Choroid plexus epithelial cell (primary cell): ENCODE measurements at regions not wholly inside any gene's neighbourhood (a gene's known extent, or its start where the extent isn't known, plus 50 kb on each side); places are given as distances from the start of the nearest gene placed in this dataset.

Experiments
- DNase-seq: peaks from one replicate; pipeline ENCODE4 v3.0.0-alpha.2; 2010; ENCODE audit warnings: low read depth
- H3K4me3 ChIP-seq: 2 replicates; pipeline ENCODE4 v1.5.1; 2011; ENCODE audit warnings: low read depth, mild to moderate bottlenecking, control low read depth, low read length, moderate library complexity
- TF ChIP-seq, protein P1 (sequence below): conservative IDR thresholded peaks from 2 replicates; pipeline ENCODE4 v1.5.1; 2011; ENCODE audit warnings: low read depth, mild to moderate bottlenecking, control low read depth, inconsistent platforms, low read length, moderate library complexity

GRCh38 chr2:14433946-14434495 is 198.5 kb upstream of the LRATD1 start:
- TF ChIP-seq, protein P1, sequence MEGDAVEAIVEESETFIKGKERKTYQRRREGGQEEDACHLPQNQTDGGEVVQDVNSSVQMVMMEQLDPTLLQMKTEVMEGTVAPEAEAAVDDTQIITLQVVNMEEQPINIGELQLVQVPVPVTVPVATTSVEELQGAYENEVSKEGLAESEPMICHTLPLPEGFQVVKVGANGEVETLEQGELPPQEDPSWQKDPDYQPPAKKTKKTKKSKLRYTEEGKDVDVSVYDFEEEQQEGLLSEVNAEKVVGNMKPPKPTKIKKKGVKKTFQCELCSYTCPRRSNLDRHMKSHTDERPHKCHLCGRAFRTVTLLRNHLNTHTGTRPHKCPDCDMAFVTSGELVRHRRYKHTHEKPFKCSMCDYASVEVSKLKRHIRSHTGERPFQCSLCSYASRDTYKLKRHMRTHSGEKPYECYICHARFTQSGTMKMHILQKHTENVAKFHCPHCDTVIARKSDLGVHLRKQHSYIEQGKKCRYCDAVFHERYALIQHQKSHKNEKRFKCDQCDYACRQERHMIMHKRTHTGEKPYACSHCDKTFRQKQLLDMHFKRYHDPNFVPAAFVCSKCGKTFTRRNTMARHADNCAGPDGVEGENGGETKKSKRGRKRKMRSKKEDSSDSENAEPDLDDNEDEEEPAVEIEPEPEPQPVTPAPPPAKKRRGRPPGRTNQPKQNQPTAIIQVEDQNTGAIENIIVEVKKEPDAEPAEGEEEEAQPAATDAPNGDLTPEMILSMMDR = no peak
- DNase-seq = no peak
- H3K4me3 ChIP-seq = no peak overlapping the region

DNA sequence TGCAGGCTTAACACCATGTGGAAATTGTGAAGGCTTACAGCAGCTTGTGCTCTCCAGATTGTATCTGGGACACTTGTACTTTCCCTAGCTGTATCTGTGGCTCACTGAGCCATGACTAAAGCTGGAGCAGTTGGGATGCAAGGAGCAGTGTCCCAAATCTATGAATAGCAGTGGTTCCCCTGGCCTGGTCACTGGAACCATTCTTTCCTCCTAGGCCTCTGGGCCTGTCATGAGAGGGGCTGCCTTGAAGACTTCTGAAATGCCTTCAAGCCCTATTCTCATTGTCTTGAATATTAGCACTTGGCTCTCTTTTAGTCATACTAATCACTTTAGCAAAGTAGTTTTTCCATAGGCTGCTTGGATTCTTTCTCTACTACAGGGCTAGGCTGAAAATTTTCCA is 186.8 kb upstream of the LRATD1 start:
- no peak overlapping the region for H3K4me3 ChIP-seq
- DNase-seq = no peak
- TF ChIP-seq, protein P1 = no peak

DNA sequence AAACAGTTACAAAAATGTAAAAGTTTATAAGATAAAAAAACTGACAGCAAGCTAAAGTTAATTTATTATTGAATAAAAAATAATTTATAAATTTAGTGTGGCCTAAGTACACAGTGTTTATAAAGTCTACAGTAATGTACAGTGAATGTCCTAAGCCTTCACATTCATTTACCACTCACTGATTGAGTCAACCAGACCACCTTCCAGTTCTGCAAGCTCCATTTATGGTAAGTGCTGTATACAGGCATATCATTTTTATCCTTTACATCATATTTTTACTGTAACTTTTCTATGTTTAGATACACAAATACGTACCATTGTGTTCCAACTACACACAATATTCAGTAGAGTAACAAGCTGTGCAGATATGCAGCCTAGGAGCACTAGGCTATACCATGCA is 184.2 kb upstream of the LRATD1 start:
- TF ChIP-seq, protein P1 = no peak
- DNase-seq = no peak
- H3K4me3 ChIP-seq = no peak overlapping the region

DNA sequence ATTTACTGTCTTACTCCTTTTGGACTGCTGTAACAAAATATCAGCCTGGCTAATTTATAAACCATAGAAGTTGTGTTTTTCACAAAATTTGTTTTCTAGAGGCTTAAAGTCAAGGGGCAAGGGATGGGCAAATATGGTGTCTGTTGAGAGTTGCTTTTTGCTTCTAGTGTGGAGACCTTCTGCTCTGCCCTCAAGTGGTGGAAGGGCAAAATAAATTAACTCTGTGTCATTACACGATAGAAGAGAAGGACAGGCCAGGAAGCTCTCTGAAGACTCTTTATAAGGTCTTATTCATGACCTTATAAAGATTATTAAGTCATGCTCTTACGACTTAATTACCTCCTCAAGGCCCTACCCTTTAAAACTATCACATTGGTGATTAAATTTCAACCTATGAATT is 181.2 kb upstream of the LRATD1 start:
- TF ChIP-seq, protein P1 = no peak
- H3K4me3 ChIP-seq = no peak overlapping the region
- DNase-seq = no peak

GRCh38 chr2:14454202-14454601 is 178.3 kb upstream of the LRATD1 start:
- no peak overlapping the region for H3K4me3 ChIP-seq
- DNase-seq = no peak
- TF ChIP-seq, protein P1 = no peak

DNA sequence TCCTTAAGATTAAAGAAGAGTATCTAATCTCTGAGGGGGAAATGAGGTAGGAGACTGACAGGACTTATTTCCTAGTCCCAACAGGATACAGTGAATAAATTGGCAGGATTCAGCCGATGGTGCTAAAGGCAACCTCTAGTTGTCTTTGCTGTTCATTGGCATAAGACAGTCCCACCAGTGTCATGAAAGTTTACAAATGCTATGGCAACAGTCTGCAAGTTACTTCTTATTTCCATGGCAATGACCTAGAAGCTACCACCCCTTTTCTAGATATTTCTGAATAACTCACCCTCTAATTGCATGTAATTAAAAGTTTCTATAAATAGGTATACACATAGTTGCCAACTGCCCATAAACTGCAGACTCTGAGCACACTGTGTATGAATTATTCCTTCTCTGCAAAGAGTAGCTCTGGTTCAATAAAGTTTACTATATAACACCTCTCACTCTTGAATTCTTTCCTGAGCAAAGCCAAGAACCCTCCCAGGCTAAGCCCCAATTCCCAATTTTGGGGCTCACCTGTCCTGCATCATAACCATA is 172.7 kb upstream of the LRATD1 start:
- no peak for DNase-seq
- TF ChIP-seq, protein P1 = no peak
- no peak overlapping the region for H3K4me3 ChIP-seq

DNA sequence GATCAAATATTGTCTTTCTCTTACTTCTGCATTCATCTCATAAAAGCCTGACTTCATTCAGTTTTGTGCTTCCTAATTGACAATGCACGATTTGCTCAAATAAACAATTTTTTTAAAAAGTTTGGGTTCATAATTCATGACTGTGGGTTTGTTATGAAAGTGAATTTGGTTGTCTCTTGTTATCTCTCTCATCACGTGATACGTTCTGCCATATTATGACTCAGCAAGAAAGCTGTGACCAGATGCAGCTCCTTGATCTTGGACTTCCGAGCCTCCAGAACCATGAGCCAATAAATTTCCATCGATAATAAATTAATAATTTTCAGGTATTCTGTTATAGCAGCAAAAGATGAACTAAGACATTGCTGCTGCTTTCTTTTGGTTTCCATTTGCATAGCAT is 156.5 kb upstream of the LRATD1 start:
- TF ChIP-seq, protein P1 = no peak
- no peak for DNase-seq
- no peak overlapping the region for H3K4me3 ChIP-seq
